Cardiac fibroblast (primary cell): ENCODE measurements at regions not wholly inside any gene's neighbourhood (a gene's known extent, or its start where the extent isn't known, plus 50 kb on each side); places are given as distances from the start of the nearest gene placed in this dataset.
"Not testable (repeated sequence)": the region's sequence is repeated elsewhere in the genome, so short reads cannot be mapped to it uniquely, and the experiment has no call there.

Experiments used
- DNase-seq, 2 donors: peaks; one replicate each; pipeline versions ENCODE4 v3.0.0 to v3.0.0-alpha.2; 2010; ENCODE audit warnings: low read depth in 2 of 2
- H3K4me3 ChIP-seq, 2 donors: replicated peaks in 1 of 2; 1 replicate in 1 of 2; 2 replicates in 1 of 2; pipeline ENCODE4 v1.5.1; 2011; ENCODE audit warnings: low read depth in 2 of 2, low read length in 2 of 2, mild to moderate bottlenecking in 2 of 2, moderate library complexity in 1 of 2
- TF ChIP-seq, protein P1 (sequence below): IDR thresholded peaks from one replicate; pipeline ENCODE4 v1.5.1; 2011; ENCODE audit warnings: low read depth, mild to moderate bottlenecking, low read length, inconsistent platforms

DNA sequence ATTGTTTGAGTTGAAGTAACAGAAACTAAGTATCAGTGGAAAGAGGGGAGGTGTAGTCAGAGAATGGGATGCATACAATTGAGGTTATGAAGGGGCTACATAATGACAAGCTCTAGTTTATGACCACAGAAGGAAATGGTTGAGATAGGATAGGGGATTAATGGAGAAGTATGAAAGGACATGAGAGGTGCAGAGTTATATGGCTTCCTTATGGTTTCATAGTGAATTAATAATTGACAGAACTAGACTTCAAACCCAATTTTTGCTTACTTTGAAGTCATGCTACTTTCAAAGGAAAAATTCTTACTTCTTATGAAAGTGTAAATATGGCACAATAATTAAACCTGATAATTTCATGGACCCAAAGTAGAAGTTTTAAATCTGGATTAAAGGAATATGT lies 340.3 kb upstream of the LRRC4C start:
- H3K4me3 ChIP-seq: no peak overlapping the region
- TF ChIP-seq, protein P1, sequence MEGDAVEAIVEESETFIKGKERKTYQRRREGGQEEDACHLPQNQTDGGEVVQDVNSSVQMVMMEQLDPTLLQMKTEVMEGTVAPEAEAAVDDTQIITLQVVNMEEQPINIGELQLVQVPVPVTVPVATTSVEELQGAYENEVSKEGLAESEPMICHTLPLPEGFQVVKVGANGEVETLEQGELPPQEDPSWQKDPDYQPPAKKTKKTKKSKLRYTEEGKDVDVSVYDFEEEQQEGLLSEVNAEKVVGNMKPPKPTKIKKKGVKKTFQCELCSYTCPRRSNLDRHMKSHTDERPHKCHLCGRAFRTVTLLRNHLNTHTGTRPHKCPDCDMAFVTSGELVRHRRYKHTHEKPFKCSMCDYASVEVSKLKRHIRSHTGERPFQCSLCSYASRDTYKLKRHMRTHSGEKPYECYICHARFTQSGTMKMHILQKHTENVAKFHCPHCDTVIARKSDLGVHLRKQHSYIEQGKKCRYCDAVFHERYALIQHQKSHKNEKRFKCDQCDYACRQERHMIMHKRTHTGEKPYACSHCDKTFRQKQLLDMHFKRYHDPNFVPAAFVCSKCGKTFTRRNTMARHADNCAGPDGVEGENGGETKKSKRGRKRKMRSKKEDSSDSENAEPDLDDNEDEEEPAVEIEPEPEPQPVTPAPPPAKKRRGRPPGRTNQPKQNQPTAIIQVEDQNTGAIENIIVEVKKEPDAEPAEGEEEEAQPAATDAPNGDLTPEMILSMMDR: no peak
- no peak for DNase-seq

DNA sequence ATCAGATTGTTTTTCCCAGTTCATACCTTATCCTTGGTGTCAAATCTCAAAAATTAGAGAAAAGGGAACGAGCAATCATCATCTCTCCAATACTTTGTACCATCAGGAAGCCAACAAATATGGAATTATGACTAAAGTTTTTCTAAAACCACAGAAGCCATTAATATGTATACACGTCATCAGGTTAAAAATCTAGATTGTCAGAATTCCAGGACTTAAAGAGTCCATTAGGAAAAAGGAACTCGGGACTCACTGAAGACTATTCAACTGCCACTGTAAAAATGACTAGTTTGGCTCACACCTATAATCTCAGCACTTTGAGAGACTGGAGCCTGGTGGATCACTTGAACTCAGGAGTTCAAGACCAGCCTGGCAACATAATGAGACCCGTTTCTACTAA lies 344.4 kb upstream of the LRRC4C start:
- DNase-seq: no peak
- TF ChIP-seq, protein P1: no peak
- H3K4me3 ChIP-seq: no peak overlapping the region

DNA sequence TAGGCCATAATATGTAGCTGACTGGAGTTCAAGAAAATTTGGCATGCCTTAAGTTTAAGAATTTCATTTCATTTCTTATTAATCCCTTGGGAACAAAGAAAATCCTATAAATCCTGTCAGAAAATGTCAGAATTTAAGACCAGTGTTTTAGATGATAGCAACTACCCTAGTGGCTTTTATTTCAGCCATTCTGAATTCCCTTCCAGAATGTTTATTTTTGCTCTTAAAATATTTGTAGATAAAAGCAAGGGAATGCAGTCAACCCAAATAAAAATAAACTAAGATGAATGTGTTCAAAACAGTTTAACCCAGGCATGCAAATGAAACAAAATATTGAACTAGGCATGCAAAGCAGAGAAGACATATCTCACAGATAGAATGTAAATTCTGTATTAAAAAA lies 356.9 kb upstream of the LRRC4C start:
- no peak overlapping the region for H3K4me3 ChIP-seq
- DNase-seq: no peak
- TF ChIP-seq, protein P1: no peak

DNA sequence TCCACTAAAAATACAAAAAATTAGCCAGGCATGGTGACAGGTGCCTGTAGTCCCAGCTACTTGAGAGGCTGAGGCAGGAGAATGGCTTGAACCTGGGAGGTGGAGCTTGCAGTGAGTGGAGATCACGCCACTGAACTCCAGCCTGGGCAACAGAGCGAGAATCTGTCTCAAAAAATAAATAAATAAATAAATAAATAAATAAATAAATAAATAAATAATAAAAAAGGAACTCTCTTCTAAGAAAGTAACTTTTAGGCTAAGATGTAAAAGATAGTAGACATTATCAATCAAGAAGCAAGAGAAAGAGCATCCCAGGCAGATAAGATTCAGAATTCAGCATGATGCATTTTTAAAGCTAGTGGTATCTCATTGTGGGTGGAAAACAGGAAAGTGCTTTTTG lies 364.8 kb upstream of the LRRC4C start:
- not testable (repeated sequence) for H3K4me3 ChIP-seq, DNase-seq

DNA sequence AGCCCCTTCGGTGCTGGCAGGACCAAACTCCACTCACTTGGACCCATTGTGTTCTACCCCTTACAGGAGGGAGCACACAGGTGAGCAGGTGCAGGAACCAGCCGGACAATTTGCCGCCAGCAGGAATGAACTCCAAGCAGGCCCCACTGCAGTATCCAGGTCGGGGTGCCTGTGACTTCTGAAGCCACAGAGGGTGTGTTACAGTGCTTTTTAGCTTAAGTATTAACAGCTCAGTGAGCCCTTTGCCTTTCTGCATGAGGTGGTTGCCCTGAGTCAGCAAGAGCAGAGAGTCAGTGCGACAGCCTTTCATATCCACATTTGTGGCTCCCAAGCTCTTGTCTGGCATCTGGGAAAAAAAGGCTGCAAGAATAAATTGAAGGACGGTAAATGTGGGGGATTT lies 366.6 kb upstream of the LRRC4C start:
- no peak for DNase-seq
- TF ChIP-seq, protein P1: no peak

DNA sequence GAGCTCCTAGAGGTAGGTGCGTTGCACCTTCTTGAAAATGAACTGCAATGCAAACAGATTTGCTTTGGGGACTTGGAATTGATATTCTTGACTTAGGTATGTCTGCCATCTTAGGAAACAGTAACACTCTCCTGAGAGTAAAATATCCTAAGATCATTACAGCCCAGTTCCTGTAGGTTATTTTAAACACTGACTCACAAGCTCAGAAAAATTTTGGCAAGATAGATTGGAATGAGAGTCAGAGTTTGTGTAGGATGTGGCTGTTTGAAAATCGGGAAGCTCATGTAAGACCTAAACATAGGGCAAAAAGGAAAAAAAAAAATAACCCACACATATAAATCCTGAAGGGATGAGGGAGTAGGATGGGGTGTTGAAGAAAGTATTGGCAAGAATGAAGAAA lies 377.0 kb upstream of the LRRC4C start:
- no peak overlapping the region for H3K4me3 ChIP-seq
- TF ChIP-seq, protein P1: no peak
- peak in 1 of 2 donors; percentile 1 for DNase-seq

More for the DNA sequence above, 366.6 kb upstream of the LRRC4C start:
- H3K4me3 ChIP-seq: no peak overlapping the region

DNA sequence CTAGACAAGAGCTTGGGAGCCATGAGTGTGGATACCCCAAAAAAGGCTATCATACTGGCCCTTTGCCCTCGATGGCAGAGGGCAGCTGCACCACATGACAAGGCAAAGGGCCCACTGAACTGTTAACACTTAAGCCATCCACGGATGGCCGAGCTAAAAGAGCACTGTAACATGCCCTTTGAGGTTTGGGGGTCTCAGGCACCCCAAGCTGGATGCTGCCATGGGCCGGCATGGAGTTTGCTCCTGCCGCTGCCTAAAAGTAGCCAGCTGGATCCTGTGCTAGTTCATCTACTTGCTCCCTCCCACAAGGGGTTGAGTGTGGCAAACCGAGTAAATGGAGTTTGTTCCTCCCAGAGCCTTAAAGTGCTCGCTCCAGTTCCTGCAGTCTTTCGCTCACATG lies 383.2 kb upstream of the LRRC4C start:
- no peak overlapping the region for H3K4me3 ChIP-seq
- TF ChIP-seq, protein P1: no peak
- DNase-seq: no peak
